Prostate gland (tissue), 2 donors: ENCODE measurements at regions not wholly inside any gene's neighbourhood (a gene's known extent, or its start where the extent isn't known, plus 50 kb on each side); places are given as distances from the start of the nearest gene placed in this dataset.

Experiments
- DNase-seq: peaks from one replicate; pipeline ENCODE4 v3.0.0-alpha.2; 2019; ENCODE audit warnings: low spot score
- H3K27ac ChIP-seq, 2 donors: fragments of 200-600 bp; sonication (generic); 2 replicates each; pipeline ENCODE4 v1.5.1; 2017 to 2019
- H3K27me3 ChIP-seq: fragments of 200-600 bp; sonication (generic); replicated peaks from 2 replicates; pipeline ENCODE4 v1.5.1; 2019; ENCODE audit not compliant: insufficient read depth
- H3K36me3 ChIP-seq, 2 donors: fragments of 200-600 bp; sonication (generic); 1 replicate in 1 of 2; 2 replicates in 1 of 2; pipeline versions ENCODE4 v1.5.1 to v1.8.1; 2017 to 2019
- H3K4me1 ChIP-seq: fragments of 200-600 bp; sonication (generic); replicated peaks from 2 replicates; pipeline ENCODE4 v1.5.1; 2019
- H3K4me3 ChIP-seq, 2 donors: fragments of 200-600 bp; sonication (generic); 2 replicates each; pipeline ENCODE4 v1.5.1; 2017 to 2019
- H3K9me3 ChIP-seq: fragments of 200-600 bp; sonication (generic); 2 replicates; pipeline ENCODE4 v1.5.1; 2017
- CTCF ChIP-seq, 4 experiments: fragments of 200-600 bp in 2 of 4; fragments of 450-650 bp in 2 of 4; sonication (generic) in 2 of 4; IDR thresholded peaks; 1 replicate in 3 of 4; 2 replicates in 1 of 4; pipeline ENCODE4 v1.5.1; 2016 to 2019; ENCODE audit warnings: antibody characterized with exemption in 4 of 4, mild to moderate bottlenecking in 2 of 4, moderate library complexity in 2 of 4
- POLR2A ChIP-seq: fragments of 450-650 bp; IDR thresholded peaks from one replicate; pipeline ENCODE4 v1.6.1; 2016; ENCODE audit warnings: antibody characterized with exemption, mild to moderate bottlenecking
- POLR2AphosphoS5 ChIP-seq: sonication (generic); formaldehyde crosslinking; IDR thresholded peaks from one replicate; pipeline ENCODE4 v1.6.1; 2017; ENCODE audit warnings: antibody characterized with exemption
- WGBS: methylation state at CpG from one replicate; pipeline ENCODE4 v1.1.5; 2018; 5-methylcytosine and 5-hydroxymethylcytosine counted together
- intact Hi-C: fragments of 100-400 bp; cut with DNase I; formaldehyde crosslinking; loops from one replicate; pipeline ENCODE4 v1.14.2; 2022

DNA sequence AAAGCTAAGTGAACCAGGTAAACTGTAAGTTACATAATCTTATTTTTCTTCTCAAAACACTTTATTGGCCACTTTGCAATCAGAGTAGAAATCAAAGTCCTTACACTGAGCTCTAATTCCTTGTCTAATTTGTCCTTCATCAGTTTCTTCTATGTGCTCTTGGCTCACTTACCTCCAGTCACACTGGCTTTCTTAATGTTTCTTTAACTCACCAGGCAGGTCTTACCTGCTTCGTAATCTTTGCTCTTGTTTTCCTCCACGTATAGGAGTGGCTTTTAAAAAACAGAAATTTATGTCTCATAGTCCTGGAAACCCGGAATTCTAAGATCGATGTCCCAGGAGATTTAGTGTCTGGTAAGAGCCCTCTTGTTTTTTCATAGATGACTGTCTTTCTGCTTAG is 1462.1 kb downstream of the FSTL5 start:
- no peak overlapping the region for H3K27ac ChIP-seq
- no peak for TF ChIP-seq CTCF (IDR thresholded peaks at IDR 0.05)
- no peak for TF ChIP-seq POLR2AphosphoS5
- no peak for TF ChIP-seq POLR2A
- no peak for DNase-seq
- intact Hi-C loops = no loop called here
- H3K4me1 ChIP-seq = no peaks in the 10 kb centered on the region
- H3K27me3 ChIP-seq = no peaks in the 10 kb centered on the region
- no peaks in the 10 kb centered on the region for H3K36me3 ChIP-seq
- H3K4me3 ChIP-seq = no peak overlapping the region
- 42% methylated on average over 4 of the region's 4 CpGs for WGBS
- H3K9me3 ChIP-seq = no peaks in the 10 kb centered on the region

DNA sequence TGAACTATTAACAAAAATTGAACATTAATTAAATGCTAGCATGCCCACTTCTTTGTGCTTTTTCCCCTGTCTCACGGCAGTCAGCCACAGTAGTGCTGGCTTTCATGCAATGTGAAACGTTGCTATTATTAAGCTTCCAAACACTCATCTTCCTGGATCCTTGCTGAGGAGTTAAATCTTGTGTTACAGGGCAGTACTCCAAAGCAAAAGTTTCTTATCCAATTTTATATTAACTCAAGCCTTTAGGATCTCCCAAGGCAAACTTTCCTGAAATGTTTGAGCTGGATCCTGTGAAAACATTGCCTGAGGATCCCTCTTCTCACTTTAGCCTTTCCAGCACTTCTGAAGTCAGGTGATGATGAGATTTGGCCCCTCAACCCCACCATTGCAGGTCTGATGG is 1454.8 kb downstream of the FSTL5 start:
- DNase-seq = no peak
- no peak overlapping the region for H3K4me3 ChIP-seq
- 59% methylated on average over 2 of the region's 2 CpGs for WGBS

DNA sequence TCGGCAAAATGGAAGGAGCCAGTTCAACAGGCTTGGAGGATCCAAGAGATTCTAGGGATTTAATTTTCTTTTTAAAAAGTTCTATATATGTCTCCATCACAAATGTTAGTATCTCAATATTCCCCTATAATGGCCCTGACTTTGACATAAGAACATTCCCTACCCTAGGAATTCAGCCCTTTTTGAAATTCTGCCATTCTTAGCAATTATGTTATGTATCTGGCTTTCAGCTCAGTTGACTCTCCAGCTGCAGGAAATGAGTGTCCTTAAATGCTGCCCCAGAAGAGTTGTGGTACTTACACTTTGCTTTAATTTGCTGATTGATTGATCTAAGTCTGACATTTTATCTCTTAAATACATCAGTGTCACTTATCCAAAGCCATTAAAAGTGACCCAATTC is 1454.3 kb downstream of the FSTL5 start:
- Histone ChIP-seq H3K4me3 (no peak overlapping the region), H3K36me3 (no peaks in the 10 kb centered on the region), H3K27ac (no peak overlapping the region), H3K27me3 (no peaks in the 10 kb centered on the region), H3K9me3 (no peaks in the 10 kb centered on the region), H3K4me1 (no peaks in the 10 kb centered on the region)
- intact Hi-C loops = no loop called here
- DNase-seq = no peak
- no peak for TF ChIP-seq POLR2A
- TF ChIP-seq POLR2AphosphoS5 = no peak
- TF ChIP-seq CTCF (IDR thresholded peaks at IDR 0.05) = no peak
- 93% methylated on average over 1 of the region's 1 CpG for WGBS

More for the DNA sequence above, 1454.8 kb downstream of the FSTL5 start:
- Histone ChIP-seq H3K4me1 (no peaks in the 10 kb centered on the region), H3K36me3 (no peaks in the 10 kb centered on the region), H3K27ac (no peak overlapping the region), H3K27me3 (no peaks in the 10 kb centered on the region), H3K9me3 (no peaks in the 10 kb centered on the region)
- TF ChIP-seq CTCF (IDR thresholded peaks at IDR 0.05) (no peak), POLR2AphosphoS5 (no peak), POLR2A (no peak)
- intact Hi-C loops = no loop called here

GRCh38 chr4:160716551-160716950 is 1447.2 kb downstream of the FSTL5 start:
- no peak overlapping the region for H3K27ac ChIP-seq
- intact Hi-C loops = no loop called here
- H3K27me3 ChIP-seq = no peaks in the 10 kb centered on the region
- 90% methylated on average over 2 of the region's 2 CpGs for WGBS
- H3K9me3 ChIP-seq = no peaks in the 10 kb centered on the region
- no peak for DNase-seq
- no peaks in the 10 kb centered on the region for H3K36me3 ChIP-seq
- H3K4me1 ChIP-seq = no peaks in the 10 kb centered on the region
- no peak for TF ChIP-seq POLR2AphosphoS5
- TF ChIP-seq CTCF (IDR thresholded peaks at IDR 0.05) = no peak
- TF ChIP-seq POLR2A = no peak
- no peak overlapping the region for H3K4me3 ChIP-seq

GRCh38 chr4:160717848-160718247 is 1446.0 kb downstream of the FSTL5 start:
- Histone ChIP-seq H3K4me1 (no peaks in the 10 kb centered on the region), H3K9me3 (no peaks in the 10 kb centered on the region), H3K36me3 (no peaks in the 10 kb centered on the region), H3K4me3 (no peak overlapping the region), H3K27ac (no peak overlapping the region), H3K27me3 (no peaks in the 10 kb centered on the region)
- DNase-seq = no peak
- intact Hi-C loops = no loop called here
- 39% methylated on average over 2 of the region's 2 CpGs for WGBS
- TF ChIP-seq POLR2A (no peak), POLR2AphosphoS5 (no peak), CTCF (IDR thresholded peaks at IDR 0.05) (no peak)
